GM12878 (cell line): ENCODE measurements at regions not wholly inside any gene's neighbourhood (a gene's known extent, or its start where the extent isn't known, plus 50 kb on each side); places are given as distances from the start of the nearest gene placed in this dataset.

Source experiments
- ATAC-seq: fragments of 200-7000 bp; cut with Tn5 transposase; 3 replicates; pipeline ENCODE4 v1.9.1; 2020; ENCODE audit warnings: mild to moderate bottlenecking, moderate library complexity
- BruUV-seq: library from RNA; stranded (reverse); fragments of 400-500 nt; replicated peaks from 2 replicates; lab custom pipeline; 2021; lab: Mats Ljungman, UMichigan
- CTCF ChIA-PET: fragments of 300-600 bp; sonication (Branson Sonifier 250); formaldehyde crosslinking; extraction: SDS; loops from one replicate; lab custom pipeline; 2021; ENCODE audit warnings: inconsistent platforms; lab: Yijun Ruan, JAX
- POLR2A ChIA-PET: fragments of 350-600 bp; formaldehyde crosslinking; extraction: SDS; loops from one replicate; lab custom pipeline; 2021; ENCODE audit warnings: inconsistent platforms; lab: Charles Lee
- RAD21 ChIA-PET: fragments of 300-600 bp; sonication (Branson Sonifier 250); formaldehyde crosslinking; loops from one replicate; lab custom pipeline; 2023; ENCODE audit warnings: antibody characterized with exemption; ENCODE audit not compliant: unreplicated experiment; lab: Charles Lee
- SMC1A ChIA-PET: fragments of 300-600 bp; sonication (Branson Sonifier 250); formaldehyde crosslinking; loops from one replicate; lab custom pipeline; 2023; ENCODE audit not compliant: unreplicated experiment, uncharacterized antibody; lab: Charles Lee
- DNase-seq: peaks from one replicate; pipeline ENCODE4 v3.0.0-alpha.2; 2011; ENCODE audit warnings: low read depth, low spot score
- FAIRE-seq: peaks from 3 replicates; lab custom pipeline; 2011; peaks lifted over from hg19 to GRCh38; lab: Jason Lieb, UNC
- H2AFZ ChIP-seq: 2 replicates; pipeline ENCODE4 v1.6.0; 2011; ENCODE audit warnings: low read depth, low read length, control low read depth; ENCODE audit not compliant: control insufficient read depth
- H3K27ac ChIP-seq: 2 replicates; pipeline ENCODE4 v1.5.1; 2011; ENCODE audit warnings: control low read depth; ENCODE audit not compliant: control insufficient read depth, insufficient read depth
- H3K27me3 ChIP-seq, 2 experiments: replicated peaks in 1 of 2; 2 replicates each; pipeline versions ENCODE4 v1.6.0 to v1.6.1; 2011; ENCODE audit warnings: low read length in 1 of 2; ENCODE audit not compliant: control insufficient read depth in 2 of 2, insufficient read depth in 2 of 2
- H3K36me3 ChIP-seq, 2 experiments: 2 replicates each; pipeline ENCODE4 v1.5.1; 2011; ENCODE audit warnings: low read length in 1 of 2; ENCODE audit not compliant: control insufficient read depth in 2 of 2, insufficient read depth in 2 of 2
- H3K4me1 ChIP-seq: 2 replicates; pipeline ENCODE4 v1.6.1; 2011; ENCODE audit warnings: mild to moderate bottlenecking, low read length, moderate library complexity, mixed read lengths; ENCODE audit not compliant: control insufficient read depth, insufficient read depth
- H3K4me2 ChIP-seq: 2 replicates; pipeline ENCODE4 v1.6.0; 2011; ENCODE audit warnings: control low read depth; ENCODE audit not compliant: control insufficient read depth, insufficient read depth
- H3K4me3 ChIP-seq: fragments of 200-600 bp; sonication (generic); 2 replicates; pipeline ENCODE4 v1.5.1; 2016
- H3K79me2 ChIP-seq: 2 replicates; pipeline ENCODE4 v1.6.0; 2011; ENCODE audit warnings: low read length; ENCODE audit not compliant: control insufficient read depth, insufficient read depth
- H3K9ac ChIP-seq: 2 replicates; pipeline ENCODE4 v1.8.0; 2011; ENCODE audit warnings: low read length, control low read depth, mixed read lengths; ENCODE audit not compliant: control insufficient read depth, insufficient read depth
- H3K9me3 ChIP-seq: replicated peaks from 3 replicates; pipeline ENCODE4 v1.5.1; 2011; ENCODE audit warnings: mild to moderate bottlenecking, low read length; ENCODE audit not compliant: control insufficient read depth, insufficient read depth
- H4K20me1 ChIP-seq: 2 replicates; pipeline ENCODE4 v1.6.0; 2011; ENCODE audit not compliant: control insufficient read depth, insufficient read depth
- CBX5 ChIP-seq: sonication (generic); IDR thresholded peaks from 2 replicates; pipeline ENCODE4 v1.6.1; 2016; ENCODE audit warnings: low read depth, moderate library complexity, mild to moderate bottlenecking, inconsistent platforms
- CHD2 ChIP-seq: IDR thresholded peaks from 2 replicates; pipeline ENCODE4 v1.6.1; 2011; ENCODE audit warnings: low read depth, low read length, improper control_type of control experiment, borderline replicate concordance
- EED ChIP-seq: sonication (generic); IDR thresholded peaks from 2 replicates; pipeline ENCODE4 v1.6.1; 2016; ENCODE audit warnings: antibody characterized with exemption, low read depth
- EGR1 ChIP-seq, 2 experiments: IDR thresholded peaks; 1 replicate in 1 of 2; 2 replicates in 1 of 2; pipeline ENCODE4 v1.6.1; 2011 to 2012; ENCODE audit warnings: low read depth in 2 of 2, low read length in 2 of 2, borderline replicate concordance in 1 of 2, mild to moderate bottlenecking in 1 of 2, moderate library complexity in 1 of 2
- HSF1 ChIP-seq: fragments of 150-350 bp; IDR thresholded peaks from 2 replicates; pipeline ENCODE4 v1.6.1; 2014; ENCODE audit warnings: mild to moderate bottlenecking, low read depth, low read length
- MYB ChIP-seq: fragments of 150-350 bp; IDR thresholded peaks from 2 replicates; pipeline ENCODE4 v1.6.1; 2014; ENCODE audit warnings: mild to moderate bottlenecking, low read depth, low read length, borderline replicate concordance
- NFIC ChIP-seq: IDR thresholded peaks from 2 replicates; pipeline ENCODE4 v1.6.1; 2012; ENCODE audit warnings: low read depth, mild to moderate bottlenecking, inconsistent platforms, low read length, moderate library complexity
- NR2C2 ChIP-seq: IDR thresholded peaks from 2 replicates; pipeline ENCODE4 v1.6.1; 2011; ENCODE audit warnings: borderline replicate concordance, low read depth; ENCODE audit not compliant: control insufficient read depth, insufficient read length
- NR2F1 ChIP-seq: fragments of 450-650 bp; conservative IDR thresholded peaks from 2 replicates; pipeline ENCODE4 v1.6.1; 2017; ENCODE audit warnings: mild to moderate bottlenecking
- TARDBP ChIP-seq: IDR thresholded peaks from 2 replicates; pipeline ENCODE4 v1.6.1; 2016; ENCODE audit warnings: borderline replicate concordance
- TCF12 ChIP-seq: IDR thresholded peaks from 2 replicates; pipeline ENCODE4 v1.6.1; 2011; ENCODE audit warnings: low read depth, mild to moderate bottlenecking, low read length
- WGBS: methylation state at CpG from one replicate; pipeline ENCODE4 v1.1.6; 2016; ENCODE audit warnings: low lambda C conversion rate; ENCODE audit not compliant: insufficient replicate concordance, insufficient coverage; ENCODE audit errors: missing lambda C conversion rate; 5-methylcytosine and 5-hydroxymethylcytosine counted together
- in situ Hi-C: fragments of 300-500 bp; cut with MboI; formaldehyde crosslinking; loops from 9 replicates; pipeline ENCODE4 v1.14.3; 2018; ENCODE audit warnings: mixed read lengths
- intact Hi-C: fragments of 100-400 bp; cut with micrococcal nuclease; formaldehyde crosslinking; loops from one replicate; pipeline ENCODE4 v1.14.2; 2022; ENCODE audit not compliant: unreplicated experiment

DNA sequence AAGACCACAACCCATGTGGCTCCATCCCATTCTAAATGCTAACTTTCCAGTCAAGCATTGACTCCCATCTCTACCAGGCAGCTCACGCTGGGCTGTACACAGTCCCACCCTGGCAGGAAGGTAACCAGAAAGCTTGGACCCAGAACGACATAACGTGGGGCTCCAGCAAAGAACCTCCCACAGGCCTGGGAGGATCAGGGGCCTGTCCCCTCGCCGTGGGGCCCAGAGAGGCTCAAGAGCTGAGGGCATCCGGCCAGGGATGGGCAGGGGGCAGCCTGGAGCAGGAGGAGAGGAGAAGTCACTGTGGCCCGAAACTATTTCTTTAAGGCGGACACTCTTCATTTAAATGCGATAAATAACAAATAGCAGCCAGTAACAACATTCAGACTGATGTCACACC lies 169.9 kb downstream of the SHANK2 start:
- in situ Hi-C loops, result no loop called here
- TF ChIP-seq MYB, result no peak
- TF ChIP-seq EGR1 (IDR thresholded peaks at IDR 0.05; ENCODE audit: borderline replicate concordance in 1 of 2, low read depth in 2 of 2, low read length in 2 of 2), result no peak
- TF ChIP-seq HSF1, result no peak
- no peak for TF ChIP-seq CHD2
- no peak for TF ChIP-seq TARDBP
- no peak for TF ChIP-seq NFIC
- TF ChIP-seq TCF12, result no peak
- TF ChIP-seq NR2F1, result no peak
- no peak for TF ChIP-seq EED
- TF ChIP-seq NR2C2, result no peak
- TF ChIP-seq CBX5, result no peak
- TF ChIP-seq, all 136 proteins: peak for 0
- Histone ChIP-seq H3K4me3 (no peak overlapping the region), H3K27me3 (no peaks in the 10 kb centered on the region), H2AFZ (no peak overlapping the region), H3K27ac (no peak overlapping the region), H4K20me1 (no peaks in the 10 kb centered on the region), H3K4me2 (no peak overlapping the region), H3K79me2 (no peaks in the 10 kb centered on the region), H3K4me1 (no peaks in the 10 kb centered on the region), H3K9me3 (no peaks in the 10 kb centered on the region; the same call in 2 of the 3 replicates), H3K9ac (no peak overlapping the region), H3K36me3 (no peaks in the 10 kb centered on the region)
- FAIRE-seq (no peak), ATAC-seq (no peak), DNase-seq (no peak)
- WGBS, result 33% methylated on average over 9 of the region's 9 CpGs
- BruUV-seq, result no TSS peak
- POLR2A ChIA-PET, result no interaction called here
- intact Hi-C loops, result no loop called here
- CTCF ChIA-PET, result no interaction called here
- SMC1A ChIA-PET, result no interaction called here
- RAD21 ChIA-PET, result no interaction called here
